ENCODE measurements at regions not wholly inside any gene's neighbourhood (a gene's known extent, or its start where the extent isn't known, plus 50 kb on each side); places are given as distances from the start of the nearest gene placed in this dataset.

GRCh38 chr2:78967294-78967693 lies 58.2 kb upstream of the REG3G start:
- no peak overlapping the region for H3K27ac ChIP-seq
- TF ChIP-seq CTCF (conservative IDR thresholded peaks at IDR 0.05; ENCODE audit: low read depth), result no peak
- POLR2A ChIA-PET (ENCODE audit: low non-redundant PET), result no interaction called here
- DNase-seq (ENCODE audit: low spot score), result no peak
- CTCF ChIA-PET, result interaction anchor here (0.6 kb wide), 1 partner anchor 183 kb away, joined by 5 read pairs; no protein-coding TSS in a partner anchor

GRCh38 chr2:78973630-78974029 lies 51.9 kb upstream of the REG3G start:
- no peak overlapping the region for H3K27ac ChIP-seq
- DNase-seq (ENCODE audit: low spot score), result no peak
- CTCF ChIA-PET, result interaction anchor here (0.6 kb wide), 2 partner anchors 26 to 825 kb away, joined by 3 read pairs; no protein-coding TSS in a partner anchor
- POLR2A ChIA-PET (ENCODE audit: low non-redundant PET), result no interaction called here
- TF ChIP-seq CTCF (conservative IDR thresholded peaks at IDR 0.05; ENCODE audit: low read depth), result no peak

Measured in RWPE1 (cell line).